Osteocyte (in vitro differentiated cells): ENCODE measurements at regions not wholly inside any gene's neighbourhood (a gene's known extent, or its start where the extent isn't known, plus 50 kb on each side); places are given as distances from the start of the nearest gene placed in this dataset.

Experiments
- DNase-seq: peaks from one replicate; pipeline ENCODE4 v3.0.0; 2021; ENCODE audit warnings: mixed read lengths; ENCODE audit not compliant: unreplicated experiment; ENCODE audit errors: extremely low spot score
- H3K27ac Mint-ChIP-seq: one replicate; pipeline ENCODE4 v1.8.0; 2021; ENCODE audit warnings: mild to moderate bottlenecking, mixed read lengths; ENCODE audit not compliant: unreplicated experiment
- H3K27me3 Mint-ChIP-seq: one replicate; pipeline ENCODE4 v1.8.0; 2021; ENCODE audit warnings: mixed read lengths; ENCODE audit not compliant: unreplicated experiment
- H3K36me3 Mint-ChIP-seq: one replicate; pipeline ENCODE4 v1.8.0; 2021; ENCODE audit warnings: mixed read lengths; ENCODE audit not compliant: unreplicated experiment
- H3K4me1 Mint-ChIP-seq: one replicate; pipeline ENCODE4 v1.8.0; 2021; ENCODE audit warnings: mixed read lengths; ENCODE audit not compliant: unreplicated experiment
- H3K4me3 Mint-ChIP-seq: one replicate; pipeline ENCODE4 v1.8.0; 2021; ENCODE audit warnings: mild to moderate bottlenecking, moderate library complexity, mixed read lengths; ENCODE audit not compliant: unreplicated experiment
- H3K9me3 Mint-ChIP-seq: one replicate; pipeline ENCODE4 v1.8.0; 2021; ENCODE audit warnings: mixed read lengths; ENCODE audit not compliant: unreplicated experiment
- TF ChIP-seq, protein P1 (sequence below): fragments of 200-600 bp; sonication (generic); IDR thresholded peaks from 2 replicates; pipeline ENCODE4 v1.5.0; 2021; ENCODE audit warnings: antibody characterized with exemption, mild to moderate bottlenecking, moderate library complexity

GRCh38 chr4:19358015-19358414 is 893.7 kb upstream of the SLIT2 start:
- no peaks in the 10 kb centered on the region for H3K4me1 Mint-ChIP-seq
- no peaks in the 10 kb centered on the region for H3K36me3 Mint-ChIP-seq
- H3K27me3 Mint-ChIP-seq: no peaks in the 10 kb centered on the region
- H3K9me3 Mint-ChIP-seq: no peaks in the 10 kb centered on the region
- TF ChIP-seq, protein P1, sequence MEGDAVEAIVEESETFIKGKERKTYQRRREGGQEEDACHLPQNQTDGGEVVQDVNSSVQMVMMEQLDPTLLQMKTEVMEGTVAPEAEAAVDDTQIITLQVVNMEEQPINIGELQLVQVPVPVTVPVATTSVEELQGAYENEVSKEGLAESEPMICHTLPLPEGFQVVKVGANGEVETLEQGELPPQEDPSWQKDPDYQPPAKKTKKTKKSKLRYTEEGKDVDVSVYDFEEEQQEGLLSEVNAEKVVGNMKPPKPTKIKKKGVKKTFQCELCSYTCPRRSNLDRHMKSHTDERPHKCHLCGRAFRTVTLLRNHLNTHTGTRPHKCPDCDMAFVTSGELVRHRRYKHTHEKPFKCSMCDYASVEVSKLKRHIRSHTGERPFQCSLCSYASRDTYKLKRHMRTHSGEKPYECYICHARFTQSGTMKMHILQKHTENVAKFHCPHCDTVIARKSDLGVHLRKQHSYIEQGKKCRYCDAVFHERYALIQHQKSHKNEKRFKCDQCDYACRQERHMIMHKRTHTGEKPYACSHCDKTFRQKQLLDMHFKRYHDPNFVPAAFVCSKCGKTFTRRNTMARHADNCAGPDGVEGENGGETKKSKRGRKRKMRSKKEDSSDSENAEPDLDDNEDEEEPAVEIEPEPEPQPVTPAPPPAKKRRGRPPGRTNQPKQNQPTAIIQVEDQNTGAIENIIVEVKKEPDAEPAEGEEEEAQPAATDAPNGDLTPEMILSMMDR: no peak
- H3K4me3 Mint-ChIP-seq: no peak overlapping the region
- no peak overlapping the region for H3K27ac Mint-ChIP-seq
- no peak for DNase-seq

- DNase-seq: no peak
- peaks cover 3% of the 10 kb centered on the region for H3K4me1 Mint-ChIP-seq
- TF ChIP-seq, protein P1: no peak
- H3K27ac Mint-ChIP-seq: no peak overlapping the region
- no peaks in the 10 kb centered on the region for H3K36me3 Mint-ChIP-seq
- H3K4me3 Mint-ChIP-seq: no peak overlapping the region
- H3K9me3 Mint-ChIP-seq: no peaks in the 10 kb centered on the region
- no peaks in the 10 kb centered on the region for H3K27me3 Mint-ChIP-seq
Observed at GRCh38 chr4:19349416-19349815, 902.3 kb upstream of the SLIT2 start.

GRCh38 chr4:19348746-19349145 is 903.0 kb upstream of the SLIT2 start:
- no peak overlapping the region for H3K27ac Mint-ChIP-seq
- no peak overlapping the region for H3K4me3 Mint-ChIP-seq
- no peaks in the 10 kb centered on the region for H3K36me3 Mint-ChIP-seq
- no peaks in the 10 kb centered on the region for H3K27me3 Mint-ChIP-seq
- peaks cover 3% of the 10 kb centered on the region for H3K4me1 Mint-ChIP-seq
- no peak for DNase-seq
- TF ChIP-seq, protein P1: no peak
- no peaks in the 10 kb centered on the region for H3K9me3 Mint-ChIP-seq

DNA sequence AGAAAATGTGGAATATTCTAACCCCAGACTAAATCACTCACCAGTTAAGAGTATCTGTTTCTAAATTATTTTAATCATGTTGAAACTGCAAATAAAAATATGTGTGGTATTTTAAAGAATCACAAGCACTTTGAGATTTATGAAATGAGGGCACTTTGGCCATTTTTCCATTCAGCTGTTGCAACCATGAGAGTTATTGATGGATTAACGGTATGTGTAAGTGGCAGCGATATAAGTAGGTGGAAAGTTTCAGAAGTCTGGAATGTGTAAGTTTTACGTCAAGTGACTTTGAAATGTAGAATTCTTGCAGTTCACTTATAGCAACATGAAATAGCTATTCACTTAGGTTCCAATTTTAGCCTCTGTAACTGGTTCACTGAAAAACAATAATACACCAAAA is 905.1 kb upstream of the SLIT2 start:
- H3K4me1 Mint-ChIP-seq: peaks cover 3% of the 10 kb centered on the region
- no peak for DNase-seq
- no peak overlapping the region for H3K27ac Mint-ChIP-seq
- no peak overlapping the region for H3K4me3 Mint-ChIP-seq
- peaks cover 6% of the 10 kb centered on the region for H3K9me3 Mint-ChIP-seq
- no peaks in the 10 kb centered on the region for H3K36me3 Mint-ChIP-seq
- H3K27me3 Mint-ChIP-seq: no peaks in the 10 kb centered on the region
- TF ChIP-seq, protein P1: no peak

- no peak for DNase-seq
- Mint-ChIP-seq H3K27me3 (no peaks in the 10 kb centered on the region), H3K27ac (no peak overlapping the region), H3K4me3 (no peak overlapping the region), H3K9me3 (peaks cover 10% of the 10 kb centered on the region), H3K36me3 (no peaks in the 10 kb centered on the region), H3K4me1 (no peaks in the 10 kb centered on the region)
- TF ChIP-seq, protein P1: no peak
Observed at GRCh38 chr4:19329631-19330030, 922.1 kb upstream of the SLIT2 start.
